HEK293T (cell line): ENCODE measurements at regions not wholly inside any gene's neighbourhood (a gene's known extent, or its start where the extent isn't known, plus 50 kb on each side); places are given as distances from the start of the nearest gene placed in this dataset.

ENCODE experiments used
- CTCF ChIA-PET: fragments of 350-600 bp; formaldehyde crosslinking; extraction: SDS; loops from one replicate; lab custom pipeline; 2021; ENCODE audit warnings: antibody characterized with exemption, inconsistent platforms; lab: Yijun Ruan, JAX
- POLR2A ChIA-PET: fragments of 350-600 bp; formaldehyde crosslinking; extraction: SDS; loops from one replicate; lab custom pipeline; 2020; ENCODE audit warnings: antibody characterized with exemption, inconsistent platforms; lab: Yijun Ruan, JAX
- DNase-seq: peaks from one replicate; pipeline ENCODE4 v3.0.0; 2012; ENCODE audit warnings: mixed read lengths; ENCODE audit errors: extremely low spot score
- ARNT ChIP-seq: fragments of 450-650 bp; IDR thresholded peaks from 2 replicates; pipeline ENCODE4 v1.6.1; 2017; ENCODE audit warnings: mild to moderate bottlenecking
- BHLHE40 ChIP-seq: fragments of 450-650 bp; IDR thresholded peaks from 2 replicates; pipeline ENCODE4 v1.6.1; 2016; ENCODE audit warnings: mild to moderate bottlenecking, moderate library complexity, borderline replicate concordance
- CTBP1 ChIP-seq: fragments of 450-650 bp; IDR thresholded peaks from 2 replicates; pipeline ENCODE4 v1.6.1; 2016; ENCODE audit warnings: borderline replicate concordance
- ELF4 ChIP-seq: fragments of 450-650 bp; IDR thresholded peaks from 2 replicates; pipeline ENCODE4 v1.6.1; 2017; ENCODE audit warnings: antibody characterized with exemption
- FOXA1 ChIP-seq: fragments of 450-650 bp; IDR thresholded peaks from 2 replicates; pipeline ENCODE4 v1.6.1; 2016; ENCODE audit warnings: mild to moderate bottlenecking
- FOXK2 ChIP-seq: fragments of 450-650 bp; IDR thresholded peaks from 2 replicates; pipeline ENCODE4 v1.6.1; 2016; ENCODE audit warnings: mild to moderate bottlenecking
- FOXM1 ChIP-seq: fragments of 450-650 bp; IDR thresholded peaks from 2 replicates; pipeline ENCODE4 v1.6.1; 2017; ENCODE audit warnings: mild to moderate bottlenecking, borderline replicate concordance
- HDGF ChIP-seq: fragments of 450-650 bp; IDR thresholded peaks from 2 replicates; pipeline ENCODE4 v1.6.1; 2017; ENCODE audit warnings: antibody characterized with exemption, borderline replicate concordance
- L3MBTL2 ChIP-seq: fragments of 450-650 bp; conservative IDR thresholded peaks from 2 replicates; pipeline ENCODE4 v1.6.1; 2016; ENCODE audit warnings: mild to moderate bottlenecking
- LEF1 ChIP-seq: fragments of 450-650 bp; IDR thresholded peaks from 2 replicates; pipeline ENCODE4 v1.6.1; 2017; ENCODE audit warnings: mild to moderate bottlenecking, borderline replicate concordance
- NFRKB ChIP-seq: fragments of 450-650 bp; IDR thresholded peaks from 2 replicates; pipeline ENCODE4 v1.6.1; 2016; ENCODE audit warnings: mild to moderate bottlenecking, moderate library complexity
- SP1 ChIP-seq: fragments of 450-650 bp; IDR thresholded peaks from 2 replicates; pipeline ENCODE4 v1.6.1; 2017
- SUZ12 ChIP-seq: fragments of 450-650 bp; IDR thresholded peaks from 2 replicates; pipeline ENCODE4 v1.6.1; 2016; ENCODE audit warnings: mild to moderate bottlenecking
- TARDBP ChIP-seq: fragments of 450-650 bp; IDR thresholded peaks from 2 replicates; pipeline ENCODE4 v1.6.1; 2016
- ZNF384 ChIP-seq: fragments of 450-650 bp; IDR thresholded peaks from 2 replicates; pipeline ENCODE4 v1.6.1; 2016
- TF ChIP-seq, protein P1 (sequence below): fragments of 450-650 bp; IDR thresholded peaks from 2 replicates; pipeline ENCODE4 v1.6.1; 2016

DNA sequence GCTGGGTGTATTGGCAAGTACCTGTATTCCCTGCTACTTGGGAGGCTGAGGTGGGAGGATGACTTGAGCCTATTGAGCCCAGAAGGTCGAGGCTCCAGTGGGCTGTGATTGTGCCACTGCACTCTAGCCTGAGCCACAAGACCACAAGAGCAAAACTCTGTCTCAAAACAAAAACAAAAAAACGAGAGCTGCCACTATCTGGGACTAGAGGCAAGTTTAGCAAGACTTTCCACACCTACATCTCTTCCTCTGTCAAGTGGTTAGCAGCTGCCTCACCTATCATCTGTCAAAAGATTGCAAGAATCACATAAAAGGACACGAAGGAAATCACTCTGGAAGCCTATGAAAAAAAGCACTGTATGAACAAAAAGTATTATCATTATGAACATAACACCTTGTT is 55.2 kb upstream of the RIOK3 start:
- no peak for TF ChIP-seq HDGF
- no peak for TF ChIP-seq L3MBTL2
- no peak for TF ChIP-seq ELF4
- no peak for TF ChIP-seq ZNF384
- POLR2A ChIA-PET = interaction anchor here (1.5 to 3.3 kb wide), 2 partner anchors 17 to 56 kb away, joined by 3 to 8 read pairs; partner anchors contain the start of gene RIOK3
- no peak for DNase-seq
- CTCF ChIA-PET = interaction anchor here (2.0 kb wide), 1 partner anchor 14 kb away, joined by 8 read pairs; no protein-coding TSS in a partner anchor

DNA sequence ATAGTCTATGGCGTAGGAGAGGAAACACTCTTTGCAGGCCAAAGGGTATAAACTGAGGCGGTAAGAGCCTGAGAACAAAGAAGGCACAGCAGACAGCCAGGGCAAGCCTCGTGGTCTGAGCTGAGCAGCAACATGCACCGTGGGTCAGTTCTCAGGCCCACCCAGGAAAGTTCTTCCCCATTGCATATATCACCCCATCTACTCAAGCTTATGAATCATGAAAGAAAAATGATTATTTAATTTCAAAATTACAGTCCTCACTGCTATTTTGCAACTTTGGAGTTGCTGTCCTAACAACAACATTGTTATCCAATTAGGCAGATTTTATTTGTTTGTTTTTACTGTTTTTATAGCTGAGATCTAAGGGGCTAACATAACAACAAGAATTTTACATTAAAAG is 54.7 kb upstream of the RIOK3 start:
- CTCF ChIA-PET = interaction anchor here (1.2 to 2.0 kb wide), 2 partner anchors 13 to 100 kb away, joined by 3 to 8 read pairs; no protein-coding TSS in a partner anchor
- TF ChIP-seq ZNF384 (no peak), FOXA1 (no peak), CTBP1 (no peak), HDGF (no peak), SUZ12 (no peak), TARDBP (no peak), BHLHE40 (no peak), FOXM1 (no peak), LEF1 (no peak), ELF4 (no peak), NFRKB (no peak), ARNT (no peak), L3MBTL2 (no peak)
- TF ChIP-seq, protein P1, sequence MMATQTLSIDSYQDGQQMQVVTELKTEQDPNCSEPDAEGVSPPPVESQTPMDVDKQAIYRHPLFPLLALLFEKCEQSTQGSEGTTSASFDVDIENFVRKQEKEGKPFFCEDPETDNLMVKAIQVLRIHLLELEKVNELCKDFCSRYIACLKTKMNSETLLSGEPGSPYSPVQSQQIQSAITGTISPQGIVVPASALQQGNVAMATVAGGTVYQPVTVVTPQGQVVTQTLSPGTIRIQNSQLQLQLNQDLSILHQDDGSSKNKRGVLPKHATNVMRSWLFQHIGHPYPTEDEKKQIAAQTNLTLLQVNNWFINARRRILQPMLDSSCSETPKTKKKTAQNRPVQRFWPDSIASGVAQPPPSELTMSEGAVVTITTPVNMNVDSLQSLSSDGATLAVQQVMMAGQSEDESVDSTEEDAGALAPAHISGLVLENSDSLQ = no peak
- no peak for DNase-seq
- POLR2A ChIA-PET = interaction anchor here (1.5 to 3.3 kb wide), 2 partner anchors 18 to 55 kb away, joined by 3 to 8 read pairs; partner anchors contain the start of gene RIOK3

DNA sequence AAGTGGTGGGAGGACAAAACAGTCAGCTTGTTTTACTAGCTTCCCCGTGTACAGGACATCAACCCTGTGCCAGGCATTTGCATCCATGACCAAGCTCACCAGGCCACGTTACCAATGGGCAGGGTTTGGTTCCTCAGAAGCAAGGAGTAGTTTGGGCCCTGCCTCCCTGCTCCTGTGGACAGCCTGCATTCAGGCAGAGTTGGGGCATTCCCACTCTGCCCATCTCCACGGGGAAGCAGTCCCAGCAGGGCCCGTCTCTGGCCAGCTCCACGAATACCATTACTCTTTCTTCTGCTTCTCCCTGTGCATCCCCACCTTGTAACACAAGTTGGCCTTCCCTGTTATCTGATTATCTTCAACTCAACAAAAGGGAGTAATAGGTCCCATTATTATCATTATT is 54.0 kb upstream of the RIOK3 start:
- ChIA-PET POLR2A (interaction anchor here (1.5 to 3.3 kb wide), 2 partner anchors 18 to 54 kb away, joined by 3 to 8 read pairs; partner anchors contain the start of gene RIOK3), CTCF (interaction anchor here (1.2 to 2.0 kb wide), 2 partner anchors 13 to 100 kb away, joined by 3 to 8 read pairs; no protein-coding TSS in a partner anchor)
- no peak for TF ChIP-seq FOXA1
- no peak for TF ChIP-seq FOXK2
- no peak for TF ChIP-seq FOXM1
- TF ChIP-seq ARNT = no peak
- TF ChIP-seq NFRKB = no peak
- TF ChIP-seq BHLHE40 = no peak
- DNase-seq = no peak

DNA sequence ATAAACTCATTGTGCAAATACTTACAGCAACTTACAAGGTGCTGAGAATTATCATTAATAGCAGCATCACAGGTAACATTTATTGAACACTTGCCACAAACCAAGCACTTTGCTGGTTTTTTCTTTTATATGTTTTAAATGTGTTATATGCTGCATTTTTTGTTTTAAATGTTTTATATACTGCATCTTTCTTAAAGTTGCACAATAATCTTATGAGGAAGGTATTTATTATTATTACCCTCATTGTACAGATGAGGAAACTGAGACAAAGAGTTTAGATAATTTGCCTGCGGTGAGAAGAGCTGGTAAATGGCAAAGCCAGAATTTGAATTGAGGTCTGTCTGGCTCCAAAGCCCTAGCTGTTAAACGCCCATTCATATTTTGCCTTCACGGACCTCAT is 52.2 kb upstream of the RIOK3 start:
- POLR2A ChIA-PET = no interaction called here
- TF ChIP-seq SUZ12 (no peak), L3MBTL2 (no peak), NFRKB (no peak), CTBP1 (no peak), HDGF (no peak)
- DNase-seq = no peak
- CTCF ChIA-PET = no interaction called here

DNA sequence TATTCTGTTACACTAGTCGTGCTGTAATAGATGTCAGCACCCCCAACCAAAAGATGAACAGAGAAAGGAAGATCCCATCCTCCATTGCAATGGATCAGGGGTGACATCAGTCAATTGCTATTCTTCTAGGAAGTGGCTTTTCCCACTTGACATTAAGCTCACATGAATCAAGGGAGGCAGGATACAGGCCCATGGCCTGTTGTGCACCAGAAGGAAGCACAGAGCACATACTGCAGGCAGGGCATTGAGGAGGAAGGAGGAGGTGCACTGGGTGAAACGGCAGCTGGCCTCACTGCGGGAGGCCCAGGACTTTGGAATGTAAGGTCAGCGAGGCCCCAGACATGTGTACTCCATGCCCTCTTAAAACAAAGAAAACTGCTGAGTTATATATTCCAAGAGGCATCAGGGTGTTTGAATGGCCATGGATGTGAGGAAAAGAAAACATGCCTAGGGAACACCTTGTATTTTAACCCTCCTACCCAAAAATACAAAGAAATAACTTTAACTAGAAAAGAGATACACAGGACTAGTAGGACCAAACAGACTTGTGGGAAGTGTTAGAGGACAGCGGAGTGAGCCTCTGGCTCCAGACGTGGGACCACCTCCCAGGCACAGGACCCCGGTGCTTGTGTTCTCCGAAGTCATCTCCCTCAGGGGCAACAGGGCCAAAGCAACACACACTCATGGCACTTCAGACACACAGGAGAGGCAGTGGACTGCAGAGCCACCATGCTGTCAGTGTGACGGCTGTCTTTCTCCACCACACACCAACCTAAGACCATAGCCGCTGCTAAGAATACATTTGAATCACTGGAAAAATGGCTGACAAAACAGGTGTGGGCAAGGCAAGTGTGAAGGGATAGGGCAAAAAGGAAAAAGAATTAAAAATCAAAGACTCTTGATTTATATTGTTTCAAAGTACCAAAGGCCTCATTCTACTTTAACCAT is 51.4 kb upstream of the RIOK3 start:
- TF ChIP-seq BHLHE40 (no peak), ZNF384 (no peak), FOXM1 (no peak), SP1 (no peak), L3MBTL2 (no peak), HDGF (no peak), FOXA1 (no peak), TARDBP (no peak), CTBP1 (no peak), ELF4 (no peak), SUZ12 (no peak), LEF1 (no peak), ARNT (no peak), NFRKB (no peak)
- TF ChIP-seq, protein P1 = no peak
- peak; percentile 28 for DNase-seq
- POLR2A ChIA-PET = no interaction called here

More for the DNA sequence above, 51.4 kb upstream of the RIOK3 start:
- CTCF ChIA-PET = no interaction called here
